Stomach smooth muscle (tissue), 2 donors: ENCODE measurements at regions not wholly inside any gene's neighbourhood (a gene's known extent, or its start where the extent isn't known, plus 50 kb on each side); places are given as distances from the start of the nearest gene placed in this dataset.
A peak's percentile ranks its signal among the peaks of the same experiment; 100 is the strongest.

Experiments
- H3K27ac ChIP-seq: one replicate; pipeline ENCODE4 v1.7.0; 2013; ENCODE audit warnings: mild to moderate bottlenecking, low read length, inconsistent platforms
- H3K27me3 ChIP-seq, 2 donors: one replicate each; pipeline ENCODE4 v1.7.0; 2013; ENCODE audit warnings: low read length in 2 of 2; ENCODE audit not compliant: insufficient read depth in 2 of 2, control insufficient read depth in 1 of 2
- H3K36me3 ChIP-seq, 2 donors: one replicate each; pipeline ENCODE4 v1.7.0; 2013; ENCODE audit warnings: low read length in 2 of 2; ENCODE audit not compliant: control insufficient read depth in 2 of 2, insufficient read depth in 2 of 2
- H3K4me1 ChIP-seq: one replicate; pipeline ENCODE4 v1.7.0; 2013; ENCODE audit warnings: low read length; ENCODE audit not compliant: control insufficient read depth, insufficient read depth
- H3K4me3 ChIP-seq, 2 donors: one replicate each; pipeline ENCODE4 v1.7.0; 2013; ENCODE audit warnings: low read length in 2 of 2
- H3K9ac ChIP-seq, 2 donors: one replicate each; pipeline ENCODE4 v1.7.0; 2013; ENCODE audit warnings: low read length in 2 of 2, mild to moderate bottlenecking in 1 of 2
- H3K9me3 ChIP-seq, 2 donors: one replicate each; pipeline ENCODE4 v1.7.0; 2013; ENCODE audit warnings: low read length in 2 of 2; ENCODE audit not compliant: control insufficient read depth in 2 of 2
- donor health status: healthy.
- donor health status: Pancreatic carcinoma.

DNA sequence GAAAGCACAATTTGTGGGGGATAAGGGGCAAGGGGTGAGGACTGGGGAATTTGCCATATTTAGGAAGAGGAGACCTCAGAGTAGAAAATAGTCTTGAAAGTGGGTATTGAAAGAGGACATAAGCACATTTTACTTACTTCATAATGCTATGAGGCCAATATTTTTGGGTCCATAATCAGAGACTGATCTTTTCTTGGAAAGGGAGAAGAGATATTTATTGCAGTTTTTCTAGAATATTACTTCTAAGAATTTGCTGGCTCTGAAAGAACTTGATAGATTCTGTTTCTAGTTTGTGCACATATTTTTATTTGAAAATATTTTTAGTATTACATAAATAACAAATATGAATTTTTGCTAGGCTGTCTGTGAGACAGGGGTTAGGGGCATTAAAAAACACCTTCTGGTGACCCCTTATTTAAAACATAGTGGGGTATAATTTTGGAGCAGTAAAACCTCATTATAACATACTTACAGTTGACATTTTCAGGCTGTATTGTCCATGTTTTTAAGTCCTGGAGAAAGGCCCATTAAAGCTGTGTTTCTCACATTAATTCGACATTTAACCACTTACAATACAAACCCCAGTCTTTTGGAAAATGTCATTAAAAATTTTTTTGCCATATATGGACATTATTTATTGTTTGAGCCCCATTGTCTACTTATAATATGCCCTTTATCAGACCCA is 118.9 kb upstream of the NFIB start:
- Histone ChIP-seq H3K36me3 (no peaks in the 10 kb centered on the region), H3K27ac (no peak overlapping the region), H3K9ac (no peak overlapping the region), H3K9me3 (no peaks in the 10 kb centered on the region), H3K4me1 (peaks cover 2% of the 10 kb centered on the region), H3K4me3 (no peak overlapping the region), H3K27me3 (no peaks in the 10 kb centered on the region)

DNA sequence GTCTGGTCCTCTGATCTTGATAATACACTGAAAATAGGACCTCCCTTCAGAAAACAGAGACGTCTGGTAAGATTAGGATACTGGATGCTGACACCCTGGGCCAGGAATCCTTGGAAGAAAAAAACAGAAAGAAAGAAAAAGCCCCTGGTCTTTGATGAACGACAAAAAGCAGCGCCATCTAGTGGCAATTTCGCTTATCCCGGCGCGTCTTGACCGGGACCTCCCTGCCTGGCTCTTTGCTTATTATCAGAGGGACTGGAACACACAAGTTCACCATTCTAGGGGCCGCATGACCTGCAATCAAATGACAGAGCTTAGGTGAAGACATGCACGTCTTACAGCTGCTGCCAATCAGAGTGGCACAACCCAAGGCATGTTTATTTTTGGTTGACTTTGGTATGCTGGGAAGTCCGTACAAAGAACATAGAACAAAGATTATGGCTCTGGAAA is 114.9 kb upstream of the NFIB start:
- peaks cover 2% of the 10 kb centered on the region for H3K4me1 ChIP-seq
- H3K27me3 ChIP-seq = no peaks in the 10 kb centered on the region
- H3K9ac ChIP-seq = no peak overlapping the region
- no peaks in the 10 kb centered on the region for H3K9me3 ChIP-seq
- no peaks in the 10 kb centered on the region for H3K36me3 ChIP-seq
- H3K27ac ChIP-seq = no peak overlapping the region
- H3K4me3 ChIP-seq = peak overlapping the region in 1 of 2 donors; percentile 35

DNA sequence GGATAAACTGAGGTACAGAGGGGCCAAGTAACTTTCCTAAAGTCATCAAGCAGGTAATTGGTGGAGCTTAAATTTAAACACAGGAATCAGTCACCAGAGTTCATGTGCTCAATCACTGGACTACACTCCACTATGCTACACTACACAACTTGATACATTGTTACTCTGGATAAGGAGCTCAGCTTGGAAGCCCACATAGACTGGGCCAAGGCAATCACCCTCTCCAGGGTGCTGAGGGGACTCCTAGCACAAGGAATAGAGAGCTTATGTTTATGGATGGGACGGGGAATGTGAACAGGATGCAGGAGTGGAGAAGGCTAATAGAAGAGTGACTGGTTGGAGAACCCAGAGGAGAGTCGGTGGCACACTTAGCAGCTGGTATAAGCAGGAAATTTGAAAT is 113.5 kb upstream of the NFIB start:
- Histone ChIP-seq H3K27me3 (no peaks in the 10 kb centered on the region), H3K9ac (no peak overlapping the region), H3K4me3 (no peak overlapping the region), H3K4me1 (no peaks in the 10 kb centered on the region), H3K9me3 (no peaks in the 10 kb centered on the region), H3K27ac (no peak overlapping the region), H3K36me3 (no peaks in the 10 kb centered on the region)

DNA sequence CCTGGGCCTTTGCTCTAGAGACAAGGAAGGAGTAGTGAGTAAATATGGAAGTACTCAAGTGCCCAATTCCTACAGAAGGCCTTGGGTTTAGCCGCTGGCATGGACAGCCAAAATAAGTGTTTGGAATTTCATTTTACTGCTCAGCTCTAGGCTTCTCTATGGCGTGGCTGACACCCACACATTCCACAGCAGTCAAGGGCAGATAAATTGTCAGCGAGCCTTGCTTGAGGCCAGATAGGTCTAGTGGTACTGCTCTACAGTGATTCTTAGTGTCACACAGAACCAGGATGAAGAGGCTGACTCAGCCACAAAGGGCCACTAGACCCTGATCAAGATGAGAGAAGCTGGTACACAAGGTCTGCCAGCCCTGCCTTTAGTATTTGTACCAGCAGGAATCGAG is 111.0 kb upstream of the NFIB start:
- H3K27ac ChIP-seq = no peak overlapping the region
- H3K4me1 ChIP-seq = no peaks in the 10 kb centered on the region
- no peaks in the 10 kb centered on the region for H3K27me3 ChIP-seq
- H3K9me3 ChIP-seq = no peaks in the 10 kb centered on the region
- no peaks in the 10 kb centered on the region for H3K36me3 ChIP-seq
- no peak overlapping the region for H3K9ac ChIP-seq
- H3K4me3 ChIP-seq = no peak overlapping the region

DNA sequence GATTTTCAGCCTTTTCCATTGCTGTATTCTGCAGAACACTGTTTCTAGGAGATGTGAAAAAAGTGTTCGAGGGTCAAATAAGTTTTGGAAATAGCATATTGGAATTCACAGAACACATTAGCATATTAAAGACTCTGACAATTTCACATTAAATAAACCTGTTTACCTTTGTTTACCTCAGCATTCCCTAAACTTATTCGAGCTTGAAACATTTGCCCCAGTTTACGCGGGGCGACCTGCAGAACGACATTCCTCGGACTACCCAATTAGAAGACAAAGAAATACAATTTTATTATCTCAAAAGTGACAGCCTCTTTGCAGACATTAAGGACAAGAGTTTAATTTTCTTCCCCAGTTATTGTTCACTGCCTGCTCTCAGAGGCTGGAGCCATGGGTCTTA is 110.3 kb upstream of the NFIB start:
- Histone ChIP-seq H3K36me3 (no peaks in the 10 kb centered on the region), H3K4me3 (no peak overlapping the region), H3K4me1 (no peaks in the 10 kb centered on the region), H3K27me3 (no peaks in the 10 kb centered on the region), H3K9ac (no peak overlapping the region), H3K9me3 (no peaks in the 10 kb centered on the region), H3K27ac (no peak overlapping the region)

DNA sequence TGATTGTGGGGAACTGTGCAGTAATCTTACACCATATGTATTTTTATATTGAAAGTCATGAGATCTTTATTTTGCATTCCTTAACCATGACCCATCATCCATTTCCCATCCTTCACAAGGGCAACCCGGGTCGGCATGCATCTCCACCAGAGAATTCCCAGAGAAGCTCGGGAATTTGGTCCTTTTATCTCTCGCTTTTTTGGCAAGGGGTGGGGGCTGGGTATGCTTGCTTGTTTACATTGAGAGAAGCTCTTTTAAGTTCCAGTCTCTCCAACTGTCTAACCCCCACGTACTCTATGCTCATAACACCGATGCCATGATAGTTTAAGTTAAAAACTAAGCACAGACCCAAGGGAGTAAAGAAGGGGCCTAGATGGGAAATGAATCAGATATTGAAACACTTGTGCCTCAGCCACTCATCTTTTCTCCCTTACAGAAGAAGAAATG is 109.9 kb upstream of the NFIB start:
- Histone ChIP-seq H3K4me1 (no peaks in the 10 kb centered on the region), H3K9me3 (no peaks in the 10 kb centered on the region), H3K27ac (no peak overlapping the region), H3K36me3 (no peaks in the 10 kb centered on the region), H3K9ac (no peak overlapping the region), H3K27me3 (no peaks in the 10 kb centered on the region), H3K4me3 (no peak overlapping the region)

DNA sequence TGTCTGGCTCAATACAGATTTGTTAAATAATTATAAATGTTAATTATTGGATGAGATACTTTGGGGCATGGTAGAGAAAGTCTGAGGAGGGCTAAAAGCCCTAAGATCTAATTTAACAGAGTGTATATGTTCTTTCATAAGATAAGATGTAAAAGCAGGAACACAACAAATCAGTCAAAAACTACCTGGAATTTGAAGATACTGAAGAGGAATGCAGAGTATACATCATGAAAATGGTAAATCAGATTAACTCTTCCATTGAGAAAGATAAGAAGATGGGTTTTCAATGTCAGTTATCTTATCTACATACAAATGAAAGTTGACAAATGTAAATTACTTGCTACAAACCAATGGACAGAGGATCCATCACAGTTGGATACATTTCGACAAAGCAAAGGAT is 107.3 kb upstream of the NFIB start:
- Histone ChIP-seq H3K27ac (no peak overlapping the region), H3K4me1 (no peaks in the 10 kb centered on the region), H3K4me3 (no peak overlapping the region), H3K9ac (no peak overlapping the region), H3K9me3 (no peaks in the 10 kb centered on the region), H3K27me3 (no peaks in the 10 kb centered on the region), H3K36me3 (no peaks in the 10 kb centered on the region)

DNA sequence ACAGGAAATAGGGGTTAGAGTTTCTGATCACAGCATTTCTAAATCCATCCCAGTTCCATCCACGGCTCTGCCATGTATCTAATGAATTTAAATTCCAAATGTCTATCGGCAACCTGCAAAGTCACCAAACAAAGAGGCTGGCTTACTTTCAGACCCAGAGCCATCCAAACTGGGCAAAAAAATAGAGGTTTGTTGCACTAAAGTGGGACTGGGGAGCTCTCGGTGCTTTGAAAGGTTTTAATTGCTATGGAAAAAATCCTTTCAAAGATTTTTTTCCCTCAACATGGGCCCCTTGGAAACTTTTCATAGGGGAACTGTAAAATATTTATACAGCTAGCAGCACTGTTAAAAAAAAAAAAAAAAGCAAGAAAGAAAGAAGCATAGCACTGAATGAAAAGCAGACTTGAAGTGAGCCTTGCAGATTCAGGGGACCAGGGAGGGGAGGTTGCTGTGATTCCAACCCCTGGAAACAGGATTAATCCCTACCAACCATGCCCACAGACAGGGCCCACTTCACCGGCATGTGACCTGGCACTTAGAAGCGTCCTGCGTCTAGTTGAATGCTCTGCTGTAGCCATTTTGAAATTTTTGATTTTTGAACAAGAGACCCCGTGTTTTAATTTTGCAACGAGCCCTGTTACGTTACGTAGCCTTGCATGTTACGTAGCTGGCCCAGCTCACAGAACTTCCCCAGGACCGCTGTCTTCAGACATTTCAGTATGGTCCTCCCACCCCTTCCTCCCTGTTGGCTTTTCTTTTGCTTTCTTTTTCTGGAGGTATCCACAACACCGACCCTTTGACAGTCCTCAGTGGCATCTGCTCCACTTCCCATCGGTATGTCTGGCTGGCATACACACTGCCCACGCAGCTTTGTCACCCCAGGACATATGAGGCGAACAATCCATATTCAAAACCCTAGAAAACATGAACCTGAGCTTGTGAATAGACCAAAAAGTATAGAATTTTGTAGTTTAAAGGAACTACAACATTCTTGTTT is 105.3 kb upstream of the NFIB start:
- Histone ChIP-seq H3K4me3 (peak overlapping the region in 1 of 2 donors; percentile 62), H3K9me3 (peaks cover 0 to 2% of the 10 kb centered on the region in 2 donors), H3K36me3 (no peaks in the 10 kb centered on the region), H3K27ac (no peak overlapping the region), H3K9ac (peak overlapping the region in 1 of 2 donors; percentile 5), H3K27me3 (no peaks in the 10 kb centered on the region), H3K4me1 (no peaks in the 10 kb centered on the region)

DNA sequence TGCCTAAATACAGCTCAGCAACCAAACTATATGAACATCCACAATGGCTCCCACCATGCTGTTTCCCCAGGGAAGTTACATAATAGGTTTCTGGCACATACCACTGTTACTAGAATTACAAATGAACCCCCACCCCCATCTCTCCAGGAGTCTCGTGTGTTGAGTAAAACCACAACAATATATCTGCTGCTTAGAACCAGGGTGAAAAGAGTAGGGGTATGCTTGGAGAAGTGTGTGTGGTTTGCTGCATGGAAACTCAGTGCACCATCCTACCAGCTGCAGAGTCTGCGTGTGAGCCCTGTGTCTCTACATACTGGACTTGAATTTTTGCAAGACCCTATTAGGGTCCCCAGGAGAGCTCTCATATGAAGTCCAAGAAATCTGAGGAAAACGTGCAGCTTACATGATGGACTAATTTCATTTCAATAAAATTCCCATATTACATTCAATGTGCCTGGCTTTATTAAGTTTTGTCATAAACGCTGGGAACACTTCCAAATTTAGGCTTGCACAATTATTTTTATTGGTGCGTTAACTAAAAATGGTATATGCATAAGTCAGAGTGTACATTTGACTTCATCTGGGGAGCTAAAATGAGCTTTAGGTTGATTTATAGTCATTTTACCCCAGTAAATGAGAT is 104.5 kb upstream of the NFIB start:
- Histone ChIP-seq H3K27ac (no peak overlapping the region), H3K36me3 (no peaks in the 10 kb centered on the region), H3K27me3 (no peaks in the 10 kb centered on the region), H3K4me1 (no peaks in the 10 kb centered on the region), H3K9me3 (peaks cover 0 to 2% of the 10 kb centered on the region in 2 donors), H3K9ac (no peak overlapping the region), H3K4me3 (peak overlapping the region in 1 of 2 donors; percentile 22)

DNA sequence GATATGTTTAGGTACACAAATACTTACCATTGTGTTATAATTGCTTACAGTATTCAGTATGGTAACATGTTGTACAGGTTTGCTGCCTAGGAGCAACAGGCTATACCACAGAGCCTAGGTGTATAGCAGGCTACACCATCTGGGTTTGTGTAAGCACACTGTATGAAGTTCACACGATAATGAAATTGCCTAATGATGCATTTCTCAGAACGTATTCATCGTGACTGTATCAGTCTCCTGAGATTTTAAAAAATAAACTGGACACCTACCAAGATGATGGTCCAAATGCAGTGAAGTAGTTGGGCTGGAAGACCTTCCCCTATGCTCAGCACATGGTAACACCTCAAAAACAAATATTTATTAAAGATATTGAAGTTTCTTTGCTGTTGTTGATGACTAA is 103.3 kb upstream of the NFIB start:
- Histone ChIP-seq H3K9me3 (peaks cover 0 to 2% of the 10 kb centered on the region in 2 donors), H3K4me1 (no peaks in the 10 kb centered on the region), H3K27me3 (no peaks in the 10 kb centered on the region), H3K4me3 (no peak overlapping the region), H3K36me3 (no peaks in the 10 kb centered on the region), H3K9ac (no peak overlapping the region), H3K27ac (no peak overlapping the region)
